ENCODE measurements at regions not wholly inside any gene's neighbourhood (a gene's known extent, or its start where the extent isn't known, plus 50 kb on each side); places are given as distances from the start of the nearest gene placed in this dataset.
"Not testable (repeated sequence)": the region's sequence is repeated elsewhere in the genome, so short reads cannot be mapped to it uniquely, and the experiment has no call there.

DNA sequence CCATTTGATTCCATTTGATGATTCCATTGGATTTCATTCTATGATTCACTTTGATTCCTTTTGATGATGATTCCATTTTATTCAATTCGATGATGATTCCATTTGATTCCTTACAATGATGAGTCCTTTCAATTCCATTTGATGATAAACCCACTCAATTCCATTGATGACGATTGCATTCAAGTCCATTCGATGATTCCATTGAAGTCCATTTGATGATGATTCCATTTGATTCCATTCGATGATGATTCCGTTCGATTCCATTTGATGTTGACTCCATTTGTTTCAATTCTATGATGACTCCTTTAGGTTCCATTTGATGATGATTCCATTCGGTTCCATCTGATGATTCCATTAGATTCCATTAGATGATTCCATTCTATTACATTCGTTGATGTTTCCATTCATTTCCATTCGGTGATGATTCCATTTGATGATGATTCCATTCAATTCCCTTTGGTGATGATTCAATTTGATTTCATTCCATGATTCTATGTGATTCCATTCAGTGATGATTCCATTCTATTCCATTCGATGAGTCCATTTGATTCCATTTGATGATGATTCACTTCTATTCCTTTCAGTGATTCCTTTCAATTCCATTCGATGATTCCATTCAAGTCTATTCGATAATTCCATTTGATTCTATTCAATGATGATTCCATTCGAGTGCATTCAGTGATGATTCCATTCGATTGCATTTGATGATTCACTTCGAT lies 1106.0 kb downstream of the RPIA start:
- DNase-seq (ENCODE audit: low spot score): no peak

DNA sequence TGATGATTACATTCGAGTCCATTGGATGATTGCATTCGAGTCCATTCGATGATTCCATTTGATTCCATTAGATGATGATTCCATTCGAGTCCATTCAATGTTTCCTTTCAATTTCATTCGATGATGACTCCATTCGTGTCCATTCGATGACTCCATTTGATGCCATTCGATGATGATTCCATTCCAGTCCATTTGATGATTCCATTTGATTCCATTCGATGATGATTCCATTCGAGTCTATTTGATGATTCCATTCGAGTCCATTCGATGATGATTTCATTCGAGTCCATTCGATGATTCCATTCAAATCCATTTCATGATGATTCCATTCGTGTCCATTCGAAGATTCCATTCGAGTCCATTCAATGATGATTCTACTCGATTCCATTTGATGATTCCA lies 1109.7 kb downstream of the RPIA start:
- DNase-seq (ENCODE audit: low spot score): not testable (repeated sequence)

- not testable (repeated sequence) for DNase-seq (ENCODE audit: low spot score)
Observed at GRCh38 chr2:89806363-89806762, 1114.9 kb downstream of the RPIA start.

DNA sequence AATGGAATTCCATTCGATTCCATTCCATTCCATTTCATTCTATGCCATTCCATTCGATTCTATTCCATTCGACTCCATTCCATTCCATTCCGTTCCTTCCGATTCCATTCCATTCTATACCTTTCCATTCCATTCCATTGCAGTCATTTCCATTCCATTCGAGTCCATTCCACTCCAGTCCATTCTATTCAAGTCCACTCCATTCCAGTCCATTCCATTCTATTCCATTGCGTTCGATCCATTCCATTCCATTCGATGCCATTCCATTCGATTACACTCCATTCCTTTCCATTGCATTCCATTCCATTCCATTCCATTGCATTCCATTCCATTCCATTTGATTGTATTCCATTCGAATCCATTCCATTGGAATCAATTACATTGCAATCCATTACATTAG lies 1119.8 kb downstream of the RPIA start:
- DNase-seq (ENCODE audit: low spot score): no peak

DNA sequence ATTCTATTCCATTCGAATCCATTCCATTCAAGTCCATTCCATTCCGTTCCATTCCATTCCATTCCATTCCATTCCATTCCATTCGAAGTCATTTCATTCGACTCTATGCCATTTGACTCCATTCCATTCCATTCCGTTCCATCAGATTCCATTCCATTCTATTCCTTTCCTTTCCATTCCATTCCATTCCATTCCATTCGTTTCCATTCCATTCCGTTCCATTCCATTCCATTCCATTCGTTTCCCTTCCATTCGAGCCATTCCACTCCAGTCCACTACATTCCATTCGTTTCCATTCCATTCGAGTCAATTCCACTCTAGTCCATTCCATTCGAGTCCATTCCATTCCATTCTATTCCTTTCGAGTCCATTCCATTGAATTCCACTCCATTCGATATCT lies 1120.4 kb downstream of the RPIA start:
- not testable (repeated sequence) for DNase-seq (ENCODE audit: low spot score)

DNA sequence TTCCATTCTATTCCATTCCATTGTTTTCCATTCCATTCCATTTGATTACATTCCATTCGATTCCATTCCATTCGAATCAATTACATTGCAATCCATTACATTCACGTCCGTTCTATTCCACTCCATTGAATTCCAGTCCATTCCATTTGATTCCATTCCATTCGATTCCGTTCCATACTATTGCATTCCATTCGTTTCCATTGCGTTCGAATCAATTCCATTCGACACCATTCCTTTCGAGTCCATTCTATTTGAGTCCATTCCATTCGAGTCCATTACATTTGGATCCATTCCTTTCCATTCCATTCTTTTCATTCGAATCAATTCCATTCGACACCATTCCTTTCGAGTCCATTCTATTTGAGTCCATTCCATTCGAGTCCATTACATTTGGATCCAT lies 1122.9 kb downstream of the RPIA start:
- not testable (repeated sequence) for DNase-seq (ENCODE audit: low spot score)

- DNase-seq (ENCODE audit: low spot score): no peak
Observed at GRCh38 chr2:89818873-89819272, 1127.4 kb downstream of the RPIA start.

DNA sequence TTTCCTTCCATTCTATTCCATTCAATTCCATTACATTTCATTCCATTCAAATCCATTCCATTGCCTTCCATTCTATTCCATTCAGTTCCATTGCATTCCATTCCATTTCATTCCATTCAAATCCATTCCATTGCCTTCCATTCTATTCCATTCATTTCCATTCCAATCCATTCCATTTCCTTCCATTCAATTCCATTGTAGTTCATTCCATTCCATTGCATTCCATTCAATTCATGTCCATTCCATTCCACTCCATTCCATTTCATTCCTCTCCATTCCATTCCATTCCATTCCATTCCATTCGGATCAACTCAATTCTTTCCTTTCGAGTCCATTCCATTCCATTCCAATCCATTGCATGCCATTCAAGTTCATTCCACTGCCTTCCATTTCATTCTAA lies 1128.3 kb downstream of the RPIA start:
- DNase-seq (ENCODE audit: low spot score): no peak

DNA sequence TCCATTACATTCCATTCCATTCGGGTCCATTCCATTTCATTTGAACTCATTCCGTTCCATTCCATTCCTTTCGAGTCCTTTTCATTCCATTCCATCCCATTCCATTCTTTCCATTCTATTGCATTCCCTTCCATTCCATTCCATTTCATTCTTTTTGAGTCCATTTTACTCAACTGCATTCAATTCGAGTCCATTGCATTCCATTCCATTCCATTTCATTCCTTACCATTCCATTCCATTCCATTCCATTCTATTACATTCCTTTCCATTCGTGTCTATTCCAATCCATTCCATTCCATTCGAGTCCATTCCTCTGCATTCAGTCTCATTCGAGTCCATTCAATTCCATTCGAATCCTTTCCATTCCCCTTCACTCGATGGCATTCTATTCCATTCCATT lies 1128.8 kb downstream of the RPIA start:
- DNase-seq (ENCODE audit: low spot score): no peak

GRCh38 chr2:89821455-89821945 lies 1130.0 kb downstream of the RPIA start:
- DNase-seq (ENCODE audit: low spot score): no peak

- not testable (repeated sequence) for DNase-seq (ENCODE audit: low spot score)
Observed at GRCh38 chr2:89822342-89822741, 1130.9 kb downstream of the RPIA start.

DNA sequence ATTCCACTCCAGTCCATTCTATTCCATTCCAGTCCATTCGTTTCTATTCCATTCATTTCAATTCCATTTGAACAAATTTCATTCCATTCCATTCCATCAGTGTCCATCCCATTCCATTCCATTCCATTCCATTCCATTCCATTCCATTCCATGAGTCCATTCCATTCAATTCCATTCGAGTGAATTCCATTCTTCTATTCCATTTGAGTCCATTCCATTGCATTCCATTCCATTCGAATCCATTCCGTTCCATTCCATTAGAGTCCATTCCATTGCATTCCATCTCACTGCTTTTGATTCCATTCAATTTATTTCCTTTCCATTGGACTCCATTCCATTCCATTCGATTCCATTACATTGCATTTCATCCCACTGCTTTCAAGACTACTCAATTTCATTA lies 1132.1 kb downstream of the RPIA start:
- DNase-seq (ENCODE audit: low spot score): no peak

- DNase-seq (ENCODE audit: low spot score): no peak
Observed at GRCh38 chr2:89825034-89825433, 1133.6 kb downstream of the RPIA start.

DNA sequence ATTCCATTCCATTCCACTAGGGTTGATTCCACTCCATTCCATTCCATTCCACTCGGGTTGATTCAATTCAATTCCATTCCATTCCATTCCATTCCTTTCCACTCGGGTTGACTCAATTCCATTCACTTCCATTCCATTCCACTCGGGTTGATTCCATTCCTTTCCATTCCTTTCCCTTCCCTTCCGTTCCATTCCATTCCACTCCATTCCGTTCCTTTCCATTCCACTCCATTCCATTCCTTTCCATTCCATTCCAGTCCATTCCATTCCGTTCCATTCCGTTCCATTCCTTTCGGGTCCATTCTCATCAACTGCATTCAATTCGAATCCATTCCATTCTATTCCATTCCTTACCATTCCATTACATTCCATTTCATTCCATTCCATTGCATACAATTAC lies 1135.3 kb downstream of the RPIA start:
- DNase-seq (ENCODE audit: low spot score): not testable (repeated sequence)

DNA sequence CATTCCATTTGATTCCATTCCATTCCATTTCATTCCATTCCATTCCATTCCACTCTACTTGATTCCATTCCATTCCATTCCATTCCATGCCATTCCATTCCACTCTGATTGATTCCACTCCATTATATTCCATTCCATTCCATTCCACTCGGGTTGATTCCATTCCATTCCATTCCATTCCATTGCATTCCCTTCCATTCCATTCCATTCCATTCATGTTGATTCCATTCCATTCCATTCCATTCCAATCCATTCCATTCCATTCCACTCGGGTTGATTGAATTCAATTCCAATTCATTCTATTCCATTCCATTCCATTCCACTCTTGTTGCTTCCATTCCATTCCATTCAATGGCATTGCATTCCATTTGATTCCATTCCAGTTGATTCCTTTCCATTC lies 1136.4 kb downstream of the RPIA start:
- DNase-seq (ENCODE audit: low spot score): not testable (repeated sequence)

DNA sequence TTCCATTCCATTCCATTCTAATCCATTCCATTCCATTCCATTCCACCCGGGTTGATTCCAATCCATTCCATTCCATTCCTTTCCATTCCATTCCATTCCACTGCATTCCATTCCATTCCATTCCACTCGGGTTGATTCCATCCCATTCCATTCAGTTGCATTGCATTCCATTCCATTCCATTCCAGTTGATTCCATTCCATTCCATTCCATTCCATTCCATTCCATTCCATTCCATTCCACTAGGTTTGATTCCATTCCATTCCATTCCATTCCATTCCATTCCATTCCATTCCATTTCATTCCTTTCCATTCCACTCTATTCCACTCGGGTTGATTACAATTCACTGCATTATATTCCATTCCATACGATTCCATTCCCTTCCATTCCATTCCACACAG lies 1136.9 kb downstream of the RPIA start:
- DNase-seq (ENCODE audit: low spot score): not testable (repeated sequence)

- DNase-seq (ENCODE audit: low spot score): not testable (repeated sequence)
Observed at GRCh38 chr2:89828961-89829631, 1137.6 kb downstream of the RPIA start.

GRCh38 chr2:89829828-89830227 lies 1138.4 kb downstream of the RPIA start:
- no peak for DNase-seq (ENCODE audit: low spot score)

DNA sequence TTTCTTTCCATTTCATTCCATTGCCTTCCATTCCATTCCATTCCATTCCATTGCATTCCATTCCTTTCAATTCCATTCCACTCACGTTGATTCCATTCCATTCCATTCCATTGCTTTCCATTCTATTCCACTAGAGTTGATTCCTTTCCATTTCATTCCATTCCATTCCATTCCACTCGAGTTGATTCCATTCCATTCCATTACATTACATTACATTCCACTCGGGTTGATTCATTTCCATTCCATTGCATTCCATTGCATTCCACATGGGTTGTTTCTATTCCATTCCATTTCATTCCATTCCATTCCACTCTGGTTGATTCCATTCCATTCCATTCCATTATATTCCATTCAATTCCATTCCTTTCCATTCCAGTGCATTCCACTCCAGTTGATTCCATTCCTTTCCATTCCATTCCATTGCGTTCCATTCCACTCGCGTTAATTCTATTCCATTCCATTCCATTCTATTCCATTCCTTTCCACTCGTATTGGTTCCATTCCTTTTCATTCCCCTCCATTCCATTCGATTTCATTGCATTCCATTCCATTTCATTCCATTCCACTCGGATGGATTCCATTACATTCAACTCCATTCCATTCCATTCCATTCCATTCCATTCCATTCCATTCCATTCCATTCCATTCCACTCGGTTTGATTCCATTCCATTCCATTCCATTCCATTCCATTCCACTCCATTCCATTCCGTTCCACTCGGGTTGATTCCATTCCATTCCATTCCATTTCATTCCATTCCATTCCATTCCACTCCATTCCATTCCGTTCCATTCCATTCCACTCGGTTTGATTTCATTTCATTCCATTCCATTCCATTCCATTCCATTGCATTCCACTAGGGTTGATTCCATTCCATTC lies 1139.1 kb downstream of the RPIA start:
- not testable (repeated sequence) for DNase-seq (ENCODE audit: low spot score)

DNA sequence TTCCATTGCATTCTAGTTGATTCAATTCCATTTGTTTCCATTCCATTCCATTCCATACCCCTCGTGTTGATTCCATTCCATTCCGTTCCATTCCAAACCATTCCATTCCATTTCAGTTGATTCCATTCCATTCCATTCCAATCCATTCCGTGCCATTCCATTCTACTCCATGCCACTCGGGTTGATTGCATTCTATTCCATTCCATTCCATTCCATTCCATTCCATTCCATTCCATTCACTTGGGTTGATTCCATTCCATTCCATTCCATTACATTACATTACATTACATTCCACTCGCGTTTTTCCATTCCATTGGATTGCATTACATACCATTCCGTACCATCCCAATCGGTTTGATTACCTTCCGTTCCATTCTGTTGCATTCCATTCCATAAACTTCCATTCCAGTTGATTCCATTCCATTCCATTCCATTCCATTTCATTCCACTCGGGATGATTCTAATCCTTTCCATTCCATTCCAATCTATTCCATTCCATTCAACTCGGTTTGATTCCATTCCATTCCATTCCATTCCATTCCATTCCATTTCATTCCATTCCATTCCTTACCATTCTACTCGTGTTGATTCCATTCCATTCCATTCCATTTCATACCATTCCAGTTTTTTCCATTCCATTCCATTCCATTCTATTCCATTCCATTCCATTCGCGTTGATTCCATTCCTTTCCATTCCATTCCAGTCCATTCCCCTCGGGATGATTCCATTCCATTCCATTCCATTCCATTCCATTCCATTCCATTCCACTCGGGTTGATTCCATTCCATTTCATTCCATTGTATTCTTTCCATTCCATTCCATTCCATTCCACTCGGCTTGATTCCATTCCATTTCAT lies 1140.4 kb downstream of the RPIA start:
- no peak for DNase-seq (ENCODE audit: low spot score)

- no peak for DNase-seq (ENCODE audit: low spot score)
Observed at GRCh38 chr2:89833116-89833779, 1141.8 kb downstream of the RPIA start.
